HCT116 (cell line): ENCODE measurements at regions not wholly inside any gene's neighbourhood (a gene's known extent, or its start where the extent isn't known, plus 50 kb on each side); places are given as distances from the start of the nearest gene placed in this dataset.

Source experiments
- ATAC-seq: fragments of 200-7000 bp; cut with Tn5 transposase; 2 replicates; pipeline ENCODE4 v1.9.1; 2020; ENCODE audit warnings: mild to moderate bottlenecking, moderate library complexity
- BruUV-seq: library from RNA; stranded (reverse); fragments of 400-500 nt; replicated peaks from 2 replicates; lab custom pipeline; 2021; lab: Mats Ljungman, UMichigan
- CTCF ChIA-PET: fragments of 300-600 bp; sonication (Branson Sonifier 250); formaldehyde crosslinking; loops from one replicate; lab custom pipeline; 2021; ENCODE audit warnings: antibody characterized with exemption; lab: Charles Lee
- POLR2A ChIA-PET: fragments of 300-600, 350-600 bp; sonication (Branson Sonifier 250); formaldehyde crosslinking; loops from one replicate; lab custom pipeline; 2021; ENCODE audit warnings: antibody characterized with exemption; lab: Charles Lee
- RAD21 ChIA-PET, 2 experiments: fragments of 300-600 bp; sonication (Branson Sonifier 250); formaldehyde crosslinking; loops; one replicate each; lab custom pipeline; 2023; ENCODE audit warnings: low total read pairs in 2 of 2; ENCODE audit not compliant: uncharacterized antibody in 2 of 2, unreplicated experiment in 2 of 2, low non-redundant PET in 1 of 2; lab: Charles Lee
- DNase-seq: peaks from one replicate; pipeline ENCODE4 v3.0.0-alpha.2; 2010; ENCODE audit warnings: low read depth, low spot score
- H2AFZ ChIP-seq: fragments of 200-600 bp; shearing (Covaris generic), sonication (generic); 2 replicates; pipeline ENCODE4 v1.6.1; 2017; ENCODE audit warnings: low read depth, mixed run types, mixed read lengths, antibody characterized with exemption, low read length; ENCODE audit not compliant: poor library complexity, severe bottlenecking
- H3K27ac ChIP-seq: 2 replicates; pipeline ENCODE4 v1.5.1; 2012; ENCODE audit warnings: low read depth, low read length
- H3K27me3 ChIP-seq: fragments of 200-600 bp; sonication (generic); 2 replicates; pipeline ENCODE4 v1.6.1; 2016; ENCODE audit warnings: mixed run types, low read length, mixed read lengths; ENCODE audit not compliant: insufficient read depth
- H3K36me3 ChIP-seq, 2 experiments: fragments of 200-500 bp in 1 of 2; fragments of 200-600 bp in 1 of 2; sonication (Bioruptor generic) in 1 of 2; sonication (generic) in 1 of 2; 2 replicates each; pipeline versions ENCODE4 v1.5.1 to v1.6.1; 2014 to 2016; ENCODE audit warnings: low read length in 2 of 2, inconsistent platforms in 1 of 2, mixed read lengths in 1 of 2, mixed run types in 1 of 2; ENCODE audit not compliant: insufficient read depth in 2 of 2, control insufficient read depth in 1 of 2
- H3K4me1 ChIP-seq, 2 experiments: fragments of 200-600 bp in 1 of 2; sonication (generic) in 1 of 2; 2 replicates each; pipeline versions ENCODE4 v1.5.1 to v1.6.1; 2012 to 2017; ENCODE audit warnings: low read length in 2 of 2, inconsistent platforms in 1 of 2, mild to moderate bottlenecking in 1 of 2, mixed read lengths in 1 of 2, mixed run types in 1 of 2, moderate library complexity in 1 of 2; ENCODE audit not compliant: insufficient read depth in 2 of 2, control insufficient read depth in 1 of 2
- H3K4me2 ChIP-seq: fragments of 200-600 bp; sonication (generic); 2 replicates; pipeline ENCODE4 v1.6.1; 2017; ENCODE audit warnings: mixed run types, low read length, mixed read lengths
- H3K4me3 ChIP-seq, 2 experiments: fragments of 200-600 bp in 1 of 2; sonication (generic) in 1 of 2; replicated peaks in 1 of 2; 2 replicates each; pipeline ENCODE4 v1.5.1; 2011 to 2016; ENCODE audit warnings: low read length in 2 of 2, control low read depth in 1 of 2, low read depth in 1 of 2, mild to moderate bottlenecking in 1 of 2, mixed read lengths in 1 of 2, mixed run types in 1 of 2
- H3K79me2 ChIP-seq: fragments of 200-600 bp; sonication (generic); 2 replicates; pipeline ENCODE4 v1.6.1; 2017; ENCODE audit warnings: mild to moderate bottlenecking, mixed run types, low read length, moderate library complexity, mixed read lengths; ENCODE audit not compliant: insufficient read depth
- H3K9ac ChIP-seq: fragments of 200-600 bp; sonication (generic); 2 replicates; pipeline ENCODE4 v1.6.1; 2016; ENCODE audit warnings: low read length, mixed read lengths
- H3K9me2 ChIP-seq: fragments of 200-600 bp; sonication (generic), shearing (Covaris generic); 2 replicates; pipeline ENCODE4 v1.6.1; 2017; ENCODE audit warnings: mixed run types, mild to moderate bottlenecking, moderate library complexity; ENCODE audit not compliant: insufficient read depth
- H3K9me3 ChIP-seq, 2 experiments: fragments of 200-500 bp in 1 of 2; fragments of 200-600 bp in 1 of 2; sonication (Bioruptor generic) in 1 of 2; sonication (generic) in 1 of 2; 2 replicates each; pipeline ENCODE4 v1.6.1; 2014 to 2017; ENCODE audit warnings: low read length in 2 of 2, mixed read lengths in 2 of 2, inconsistent platforms in 1 of 2, low read depth in 1 of 2, mild to moderate bottlenecking in 1 of 2, mixed run types in 1 of 2, moderate library complexity in 1 of 2; ENCODE audit not compliant: control insufficient read depth in 1 of 2, insufficient read depth in 1 of 2
- H4K20me1 ChIP-seq: fragments of 200-600 bp; sonication (generic), shearing (Covaris generic); 2 replicates; pipeline ENCODE4 v1.6.1; 2017; ENCODE audit warnings: mixed run types, mild to moderate bottlenecking, moderate library complexity; ENCODE audit not compliant: insufficient read depth
- EGR1 ChIP-seq: IDR thresholded peaks from 2 replicates; pipeline ENCODE4 v1.6.1; 2012; ENCODE audit warnings: low read depth
- EZH2 ChIP-seq: fragments of 200-600 bp; sonication (generic); IDR thresholded peaks from 2 replicates; pipeline ENCODE4 v1.6.1; 2017; ENCODE audit warnings: antibody characterized with exemption, mixed run types
- EZH2phosphoT487 ChIP-seq: fragments of 200-600 bp; IDR thresholded peaks from 2 replicates; pipeline ENCODE4 v1.6.1; 2018; ENCODE audit warnings: antibody characterized with exemption, borderline replicate concordance
- FOSL1 ChIP-seq: IDR thresholded peaks from 2 replicates; pipeline ENCODE4 v1.6.1; 2012; ENCODE audit warnings: low read depth
- JUND ChIP-seq: IDR thresholded peaks from 2 replicates; pipeline ENCODE4 v1.6.1; 2012
- RAD21 ChIP-seq: IDR thresholded peaks from 2 replicates; pipeline ENCODE4 v1.6.1; 2012; ENCODE audit warnings: low read depth, mild to moderate bottlenecking
- SP1 ChIP-seq: IDR thresholded peaks from 2 replicates; pipeline ENCODE4 v1.6.1; 2012; ENCODE audit warnings: low read depth
- SRF ChIP-seq: IDR thresholded peaks from 2 replicates; pipeline ENCODE4 v1.6.1; 2012; ENCODE audit warnings: low read depth
- YY1 ChIP-seq: IDR thresholded peaks from 2 replicates; pipeline ENCODE4 v1.6.1; 2011; ENCODE audit warnings: low read length, low read depth, moderate library complexity, mild to moderate bottlenecking; ENCODE audit not compliant: insufficient replicate concordance; ENCODE audit errors: extremely low read depth
- ZFX ChIP-seq: fragments of 450-650 bp; IDR thresholded peaks from 2 replicates; pipeline ENCODE4 v1.6.1; 2017
- intact Hi-C: fragments of 100-400 bp; cut with micrococcal nuclease; formaldehyde crosslinking; loops from 2 replicates; pipeline ENCODE4 v1.10.0; 2022
- TF ChIP-seq, protein P1 (sequence below): IDR thresholded peaks from 2 replicates; pipeline ENCODE4 v1.6.1; 2012
- TF ChIP-seq, protein P2 (sequence below): IDR thresholded peaks from 2 replicates; pipeline ENCODE4 v1.6.1; 2011; ENCODE audit warnings: mild to moderate bottlenecking, low read length, moderate library complexity; ENCODE audit not compliant: insufficient replicate concordance; ENCODE audit errors: extremely low read depth
- TF ChIP-seq, protein P3 (sequence below): IDR thresholded peaks from 2 replicates; pipeline ENCODE4 v1.6.1; 2012

DNA sequence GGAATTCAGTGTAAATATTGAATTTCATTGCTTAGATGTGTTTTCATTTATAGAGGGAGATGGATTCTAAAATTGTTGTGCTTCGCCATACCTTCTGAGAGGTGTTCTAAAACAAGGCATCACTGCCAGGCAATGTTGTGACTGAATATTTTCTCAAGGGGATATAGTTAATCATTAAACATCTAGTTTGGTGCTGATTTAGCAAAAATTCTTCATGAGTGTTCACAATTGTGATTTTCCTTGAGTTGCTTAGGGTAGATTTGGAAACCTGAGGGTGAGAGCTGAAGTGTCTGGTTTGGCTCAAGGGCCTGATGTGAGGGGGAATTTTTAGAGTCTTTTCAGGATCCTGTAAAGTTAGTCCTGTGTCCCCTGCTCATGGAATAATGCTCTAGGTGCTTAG lies 104.5 kb downstream of the MAT2B start (continued):
- TF ChIP-seq SRF (no peak), FOSL1 (no peak), EZH2phosphoT487 (no peak), EZH2 (no peak)

GRCh38 chr5:163612358-163613149 lies 107.1 kb downstream of the MAT2B start:
- H3K36me3 ChIP-seq, result no peaks in the 10 kb centered on the region
- ChIA-PET RAD21 (no interaction called here), POLR2A (no interaction called here), CTCF (no interaction called here)
- intact Hi-C loops, result no loop called here
- no peak for DNase-seq
- no peak overlapping the region for H3K9ac ChIP-seq
- no peak for ATAC-seq
- H3K27ac ChIP-seq, result no peak overlapping the region
- TF ChIP-seq, protein P1, sequence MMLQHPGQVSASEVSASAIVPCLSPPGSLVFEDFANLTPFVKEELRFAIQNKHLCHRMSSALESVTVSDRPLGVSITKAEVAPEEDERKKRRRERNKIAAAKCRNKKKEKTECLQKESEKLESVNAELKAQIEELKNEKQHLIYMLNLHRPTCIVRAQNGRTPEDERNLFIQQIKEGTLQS, result no peak
- TF ChIP-seq SP1 (no peak), EZH2phosphoT487 (no peak), YY1 (no peak), RAD21 (no peak), EZH2 (no peak), EGR1 (no peak), ZFX (no peak), JUND (no peak)
- TF ChIP-seq, protein P2, sequence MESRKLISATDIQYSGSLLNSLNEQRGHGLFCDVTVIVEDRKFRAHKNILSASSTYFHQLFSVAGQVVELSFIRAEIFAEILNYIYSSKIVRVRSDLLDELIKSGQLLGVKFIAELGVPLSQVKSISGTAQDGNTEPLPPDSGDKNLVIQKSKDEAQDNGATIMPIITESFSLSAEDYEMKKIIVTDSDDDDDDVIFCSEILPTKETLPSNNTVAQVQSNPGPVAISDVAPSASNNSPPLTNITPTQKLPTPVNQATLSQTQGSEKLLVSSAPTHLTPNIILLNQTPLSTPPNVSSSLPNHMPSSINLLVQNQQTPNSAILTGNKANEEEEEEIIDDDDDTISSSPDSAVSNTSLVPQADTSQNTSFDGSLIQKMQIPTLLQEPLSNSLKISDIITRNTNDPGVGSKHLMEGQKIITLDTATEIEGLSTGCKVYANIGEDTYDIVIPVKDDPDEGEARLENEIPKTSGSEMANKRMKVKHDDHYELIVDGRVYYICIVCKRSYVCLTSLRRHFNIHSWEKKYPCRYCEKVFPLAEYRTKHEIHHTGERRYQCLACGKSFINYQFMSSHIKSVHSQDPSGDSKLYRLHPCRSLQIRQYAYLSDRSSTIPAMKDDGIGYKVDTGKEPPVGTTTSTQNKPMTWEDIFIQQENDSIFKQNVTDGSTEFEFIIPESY, result no peak
- TF ChIP-seq, protein P3, sequence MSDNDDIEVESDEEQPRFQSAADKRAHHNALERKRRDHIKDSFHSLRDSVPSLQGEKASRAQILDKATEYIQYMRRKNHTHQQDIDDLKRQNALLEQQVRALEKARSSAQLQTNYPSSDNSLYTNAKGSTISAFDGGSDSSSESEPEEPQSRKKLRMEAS, result no peak
- H3K27me3 ChIP-seq, result peaks cover 21% of the 10 kb centered on the region
- no TSS peak for BruUV-seq
- H4K20me1 ChIP-seq, result no peaks in the 10 kb centered on the region
- no peak overlapping the region for H3K4me2 ChIP-seq
- H2AFZ ChIP-seq, result no peak overlapping the region
- H3K79me2 ChIP-seq, result no peaks in the 10 kb centered on the region
- H3K9me2 ChIP-seq, result no peaks in the 10 kb centered on the region
- no peaks in the 10 kb centered on the region for H3K4me1 ChIP-seq
- no peak overlapping the region for H3K4me3 ChIP-seq
- no peaks in the 10 kb centered on the region for H3K9me3 ChIP-seq
